ENCODE measurements at regions not wholly inside any gene's neighbourhood (a gene's known extent, or its start where the extent isn't known, plus 50 kb on each side); places are given as distances from the start of the nearest gene placed in this dataset.

- peak overlapping the region in 2 of 3 experiments; percentile 28 to 80; a peak in 3 of 7 replicates for H3K27ac Mint-ChIP-seq
- TF ChIP-seq CTCF (conservative IDR thresholded peaks at IDR 0.05) = no peak
These were observed 264.1 kb downstream of the CDC5L start for GRCh38 chr6:44651604-44652003.

More at GRCh38 chr6:44651604-44652003, 264.1 kb downstream of the CDC5L start:
- Histone ChIP-seq H3K27me3 (ENCODE audit: insufficient read depth, low read length) (no peaks in the 10 kb centered on the region), H4K20me1 (ENCODE audit: control insufficient read depth, insufficient read depth, insufficient read length) (no peaks in the 10 kb centered on the region), H3K23ac (ENCODE audit: insufficient read length, low read depth, low read length) (no peak overlapping the region), H3K79me2 (ENCODE audit: insufficient read depth, low read length) (no peaks in the 10 kb centered on the region), H3K56ac (ENCODE audit: insufficient read length, low read depth, low read length) (no peak overlapping the region), H3K4ac (ENCODE audit: low read depth, low read length) (no peak overlapping the region), H2BK120ac (ENCODE audit: low read depth, low read length, poor library complexity, severe bottlenecking) (no peak overlapping the region), H3K79me1 (ENCODE audit: insufficient read depth, low read depth, low read length, poor library complexity, severe bottlenecking) (no peaks in the 10 kb centered on the region), H3K14ac (ENCODE audit: insufficient read depth, low read length) (no peak overlapping the region), H3K18ac (ENCODE audit: insufficient read length, low read depth, low read length) (no peak overlapping the region), H3K4me2 (ENCODE audit: insufficient read depth, insufficient read length, low read length) (no peak overlapping the region), H4K8ac (replicated peaks; ENCODE audit: insufficient read length, low read depth, low read length) (no peak overlapping the region), H3K4me1 (ENCODE audit: insufficient read depth, low read length) (0 out of 2 replicates have a peak, but pooled peaks cover 2% of the 10 kb centered on the region), H4K91ac (ENCODE audit: insufficient read length, low read depth, low read length) (no peak overlapping the region), H2BK12ac (ENCODE audit: insufficient read length, low read depth, low read length) (no peak overlapping the region), H3K9ac (ENCODE audit: extremely low read depth, insufficient read length, low read length) (no peak overlapping the region), H2AK5ac (ENCODE audit: insufficient read length, low read length) (no peak overlapping the region), H3K27ac (ENCODE audit: insufficient read length, low read depth, low read length) (no peak overlapping the region), H2BK5ac (ENCODE audit: insufficient read length, low read length) (no peak overlapping the region), H3T11ph (ENCODE audit: low read length) (no peak overlapping the region), H2BK20ac (ENCODE audit: low read depth, low read length, poor library complexity, severe bottlenecking) (no peak overlapping the region), H3K9me3 (ENCODE audit: control insufficient read depth, low read depth, low read length) (no peaks in the 10 kb centered on the region), H2AFZ (ENCODE audit: low read length) (no peak overlapping the region), H3K23me2 (ENCODE audit: insufficient read length, low read depth, low read length, poor library complexity, severe bottlenecking) (no peaks in the 10 kb centered on the region), H4K5ac (ENCODE audit: insufficient read length, low read depth, low read length) (no peak overlapping the region), H2BK15ac (ENCODE audit: low read depth, low read length) (no peak overlapping the region)
- Mint-ChIP-seq H3K4me3 (no peak overlapping the region), H3K4me1 (peaks cover 19 to 24% of the 10 kb centered on the region in 2 experiments), H3K36me3 (ENCODE audit: insufficient read depth in 1 of 3, low read depth in 3 of 3) (no peaks in the 10 kb centered on the region), H3K27me3 (ENCODE audit: low read depth) (peaks cover 5% of the 10 kb centered on the region), H3K9me3 (no peaks in the 10 kb centered on the region)
- peak; percentile 69 for DNase-seq
- no CpG with 5 or more reads among the region's 15 CpGs for WGBS (ENCODE audit: extremely low coverage, insufficient read length, low lambda C conversion rate)

Data from H9 (cell line).